GM23248 (cell line): ENCODE measurements at regions not wholly inside any gene's neighbourhood (a gene's known extent, or its start where the extent isn't known, plus 50 kb on each side); places are given as distances from the start of the nearest gene placed in this dataset.

Experiments
- DNase-seq: peaks from one replicate; pipeline ENCODE4 v3.0.0-alpha.2; 2015
- H2AFZ ChIP-seq: fragments of 200-600 bp; sonication (generic); 2 replicates; pipeline ENCODE4 v1.6.1; 2016; ENCODE audit warnings: antibody characterized with exemption
- H3F3A ChIP-seq: fragments of 200-600 bp; sonication (generic); 2 replicates; pipeline ENCODE4 v1.6.1; 2016; ENCODE audit warnings: mild to moderate bottlenecking, antibody characterized with exemption, mixed run types; ENCODE audit not compliant: insufficient read depth
- H3K27ac ChIP-seq: fragments of 200-600 bp; sonication (generic); 2 replicates; pipeline ENCODE4 v1.5.1; 2016; ENCODE audit warnings: mild to moderate bottlenecking
- H3K27me3 ChIP-seq: fragments of 200-600 bp; sonication (generic); replicated peaks from 2 replicates; pipeline ENCODE4 v1.6.1; 2016; ENCODE audit warnings: mild to moderate bottlenecking; ENCODE audit not compliant: insufficient read depth
- H3K36me3 ChIP-seq: fragments of 200-600 bp; sonication (generic); 2 replicates; pipeline ENCODE4 v1.6.1; 2016; ENCODE audit warnings: low read depth, mild to moderate bottlenecking
- H3K4me1 ChIP-seq: fragments of 200-600 bp; sonication (generic); 2 replicates; pipeline ENCODE4 v1.6.1; 2016; ENCODE audit warnings: mild to moderate bottlenecking; ENCODE audit not compliant: insufficient read depth
- H3K4me2 ChIP-seq: fragments of 200-600 bp; sonication (generic); one replicate; pipeline ENCODE4 v1.6.1; 2016; ENCODE audit warnings: mild to moderate bottlenecking; ENCODE audit not compliant: unreplicated experiment
- H3K4me3 ChIP-seq: fragments of 200-600 bp; sonication (generic); 2 replicates; pipeline ENCODE4 v1.5.1; 2016; ENCODE audit warnings: mild to moderate bottlenecking
- H3K79me2 ChIP-seq: fragments of 200-600 bp; sonication (generic); 2 replicates; pipeline ENCODE4 v1.6.1; 2016; ENCODE audit warnings: mild to moderate bottlenecking; ENCODE audit not compliant: insufficient read depth
- H3K9ac ChIP-seq: fragments of 200-600 bp; sonication (generic); 2 replicates; pipeline ENCODE4 v1.6.1; 2016; ENCODE audit warnings: mild to moderate bottlenecking
- H3K9me2 ChIP-seq: fragments of 200-600 bp; sonication (generic); 2 replicates; pipeline ENCODE4 v1.6.1; 2016; ENCODE audit warnings: mixed run types, mild to moderate bottlenecking, moderate library complexity; ENCODE audit not compliant: insufficient read depth
- H3K9me3 ChIP-seq: fragments of 200-600 bp; sonication (generic); one replicate; pipeline ENCODE4 v1.6.1; 2017; ENCODE audit warnings: low read depth
- H4K20me1 ChIP-seq: fragments of 200-600 bp; sonication (generic); 2 replicates; pipeline ENCODE4 v1.6.0; 2016; ENCODE audit not compliant: insufficient read depth
- EZH2 ChIP-seq: fragments of 200-600 bp; sonication (generic); IDR thresholded peaks from 2 replicates; pipeline ENCODE4 v1.6.1; 2018; ENCODE audit warnings: antibody characterized with exemption, mild to moderate bottlenecking; ENCODE audit not compliant: insufficient read depth, poor library complexity, severe bottlenecking
- EZH2phosphoT487 ChIP-seq: fragments of 200-600 bp; sonication (generic); IDR thresholded peaks from 2 replicates; pipeline ENCODE4 v1.6.1; 2018; ENCODE audit warnings: antibody characterized with exemption, moderate library complexity, mild to moderate bottlenecking, low read depth; ENCODE audit not compliant: insufficient read depth
- WGBS, 2 experiments: methylation state at CpG; one replicate each; pipeline ENCODE4 v1.1.6; 2015 to 2017; ENCODE audit warnings: low lambda C conversion rate in 2 of 2, low coverage in 1 of 2; ENCODE audit errors: missing lambda C conversion rate in 2 of 2; 5-methylcytosine and 5-hydroxymethylcytosine counted together
- in situ Hi-C: fragments of 300-500 bp; cut with MboI; formaldehyde crosslinking; loops from 2 replicates; pipeline ENCODE4 v1.15.0; 2020

- Histone ChIP-seq H3K9ac (no peak overlapping the region), H2AFZ (no peak overlapping the region), H3K36me3 (no peaks in the 10 kb centered on the region), H3K4me3 (no peak overlapping the region), H3K9me2 (no peaks in the 10 kb centered on the region), H3K27me3 (no peaks in the 10 kb centered on the region; the same call in 1 of the 2 replicates), H3K9me3 (no peaks in the 10 kb centered on the region), H3K79me2 (no peaks in the 10 kb centered on the region), H3K27ac (no peak overlapping the region), H4K20me1 (no peaks in the 10 kb centered on the region), H3K4me1 (no peaks in the 10 kb centered on the region), H3F3A (peaks cover 7% of the 10 kb centered on the region), H3K4me2 (no peak overlapping the region)
- WGBS, 2 experiments = 21 to 22% methylated on average over 8 of the region's 8 CpGs
- peak; percentile 16 for DNase-seq
- in situ Hi-C loops = no loop called here
- TF ChIP-seq EZH2 (no peak), EZH2phosphoT487 (no peak)
These were observed 101.9 kb upstream of the PRSS58 start for GRCh38 chr7:142359694-142360279.

GRCh38 chr7:142357953-142358520 lies 100.2 kb upstream of the PRSS58 start:
- Histone ChIP-seq H3K27ac (no peak overlapping the region), H3K4me3 (no peak overlapping the region), H4K20me1 (no peaks in the 10 kb centered on the region), H3K27me3 (no peaks in the 10 kb centered on the region; the same call in 1 of the 2 replicates), H3K9me3 (no peaks in the 10 kb centered on the region), H2AFZ (peak overlapping the region; percentile 70), H3K9ac (no peak overlapping the region), H3K4me1 (no peaks in the 10 kb centered on the region), H3K36me3 (no peaks in the 10 kb centered on the region), H3K9me2 (no peaks in the 10 kb centered on the region), H3K79me2 (no peaks in the 10 kb centered on the region), H3F3A (peaks cover 9% of the 10 kb centered on the region), H3K4me2 (peak overlapping the region; percentile 67)
- TF ChIP-seq EZH2phosphoT487 = no peak
- no peak for TF ChIP-seq EZH2
- in situ Hi-C loops = no loop called here
- 11 to 17% methylated on average over 2 of the region's 2 CpGs for WGBS, 2 experiments
- peak; percentile 76 for DNase-seq

- H3K36me3 ChIP-seq = no peaks in the 10 kb centered on the region
- peaks cover 9% of the 10 kb centered on the region for H3F3A ChIP-seq
- H3K4me1 ChIP-seq = no peaks in the 10 kb centered on the region
- peak overlapping the region; percentile 70; the same call in 1 of the 2 replicates for H2AFZ ChIP-seq
- H4K20me1 ChIP-seq = no peaks in the 10 kb centered on the region
- H3K79me2 ChIP-seq = no peaks in the 10 kb centered on the region
- no peak for DNase-seq
- in situ Hi-C loops = no loop called here
- no peak overlapping the region for H3K27ac ChIP-seq
- no peaks in the 10 kb centered on the region for H3K9me2 ChIP-seq
- no peak for TF ChIP-seq EZH2
- no peak for TF ChIP-seq EZH2phosphoT487
- H3K9me3 ChIP-seq = no peaks in the 10 kb centered on the region
- H3K4me3 ChIP-seq = no peak overlapping the region
- WGBS, 2 experiments = 42 to 52% methylated on average over 4 of the region's 4 CpGs
- peaks cover 12% of the 10 kb centered on the region for H3K27me3 ChIP-seq
- no peak overlapping the region for H3K9ac ChIP-seq
- H3K4me2 ChIP-seq = no peak overlapping the region
These were observed 98.3 kb upstream of the PRSS58 start for GRCh38 chr7:142356166-142356565.

GRCh38 chr7:142355328-142355727 lies 97.5 kb upstream of the PRSS58 start:
- in situ Hi-C loops = no loop called here
- no peak overlapping the region for H3K4me2 ChIP-seq
- no peak overlapping the region for H3K4me3 ChIP-seq
- TF ChIP-seq EZH2 (no peak), EZH2phosphoT487 (no peak)
- H3K27ac ChIP-seq = no peak overlapping the region
- H3K27me3 ChIP-seq = peaks cover 20% of the 10 kb centered on the region
- no peaks in the 10 kb centered on the region for H4K20me1 ChIP-seq
- H3K9me3 ChIP-seq = no peaks in the 10 kb centered on the region
- no peaks in the 10 kb centered on the region for H3K36me3 ChIP-seq
- DNase-seq = peak; percentile 86
- H3K9ac ChIP-seq = no peak overlapping the region
- H3K9me2 ChIP-seq = no peaks in the 10 kb centered on the region
- no peaks in the 10 kb centered on the region for H3K4me1 ChIP-seq
- WGBS, 2 experiments = 11 to 14% methylated on average over 3 of the region's 3 CpGs
- peaks cover 9% of the 10 kb centered on the region for H3F3A ChIP-seq
- no peak overlapping the region for H2AFZ ChIP-seq
- H3K79me2 ChIP-seq = no peaks in the 10 kb centered on the region
